Neural crest cell (in vitro differentiated cells): ENCODE measurements at regions not wholly inside any gene's neighbourhood (a gene's known extent, or its start where the extent isn't known, plus 50 kb on each side); places are given as distances from the start of the nearest gene placed in this dataset.

Experiments
- DNase-seq: peaks from one replicate; pipeline ENCODE4 v3.0.0; 2021; ENCODE audit warnings: low read depth, mixed read lengths, low spot score
- H3K27ac Mint-ChIP-seq: one replicate; pipeline ENCODE4 v1.8.0; 2021; ENCODE audit warnings: mild to moderate bottlenecking, mixed read lengths; ENCODE audit not compliant: unreplicated experiment
- H3K27me3 Mint-ChIP-seq: 2 replicates; pipeline ENCODE4 v1.8.0; 2021; ENCODE audit warnings: low read depth, mild to moderate bottlenecking, mixed read lengths
- H3K36me3 Mint-ChIP-seq: 2 replicates; pipeline ENCODE4 v1.8.0; 2021; ENCODE audit warnings: low read depth, mild to moderate bottlenecking, mixed read lengths
- H3K4me1 Mint-ChIP-seq: 2 replicates; pipeline ENCODE4 v1.8.0; 2021; ENCODE audit warnings: mixed read lengths
- H3K4me3 Mint-ChIP-seq: one replicate; pipeline ENCODE4 v1.8.0; 2021; ENCODE audit warnings: mild to moderate bottlenecking, mixed read lengths
- H3K9me3 Mint-ChIP-seq: 2 replicates; pipeline ENCODE4 v1.8.0; 2021; ENCODE audit warnings: mixed read lengths
- TF ChIP-seq, protein P1 (sequence below): fragments of 200-600 bp; sonication (generic); conservative IDR thresholded peaks from 2 replicates; pipeline ENCODE4 v1.5.0; 2021; ENCODE audit warnings: antibody characterized with exemption, mild to moderate bottlenecking

DNA sequence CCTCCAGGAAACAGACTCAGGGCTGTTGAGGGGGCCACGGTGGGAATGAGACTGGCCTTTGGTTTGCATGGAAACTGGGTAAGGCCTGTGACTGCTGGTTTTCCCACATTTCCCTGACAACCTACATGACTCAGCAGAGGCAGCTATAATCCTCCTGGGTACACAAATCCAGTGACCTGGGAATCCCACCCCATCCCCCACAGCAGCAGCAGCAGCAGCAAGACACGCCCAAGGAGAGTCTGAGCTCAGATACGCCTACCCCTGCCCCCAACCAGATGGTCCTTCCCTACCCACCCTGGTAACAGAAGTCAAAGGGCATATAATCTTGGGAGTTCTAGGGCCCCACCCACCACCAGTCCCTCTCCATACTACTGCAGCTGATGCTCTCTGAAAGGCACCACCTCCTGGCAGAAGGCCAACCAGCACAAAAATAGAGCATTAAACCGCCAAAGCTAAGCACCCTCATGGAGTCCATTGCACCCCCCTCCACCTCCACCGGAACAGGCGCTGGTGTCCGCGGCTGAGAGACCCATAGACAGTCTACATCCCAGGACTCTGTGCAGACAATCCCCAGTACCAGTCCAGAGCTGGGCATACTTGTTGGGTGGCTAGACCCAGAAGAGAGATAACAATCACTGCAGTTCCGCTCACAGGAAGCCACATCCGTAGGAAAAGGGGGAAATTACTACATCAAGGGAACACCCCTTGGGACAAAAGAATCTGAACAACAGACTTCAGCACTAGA lies 237.2 kb upstream of the SPRY2 start:
- no peaks in the 10 kb centered on the region for H3K4me1 Mint-ChIP-seq
- peaks cover 29% of the 10 kb centered on the region for H3K9me3 Mint-ChIP-seq
- DNase-seq: no peak
- H3K4me3 Mint-ChIP-seq: no peak overlapping the region
- TF ChIP-seq, protein P1, sequence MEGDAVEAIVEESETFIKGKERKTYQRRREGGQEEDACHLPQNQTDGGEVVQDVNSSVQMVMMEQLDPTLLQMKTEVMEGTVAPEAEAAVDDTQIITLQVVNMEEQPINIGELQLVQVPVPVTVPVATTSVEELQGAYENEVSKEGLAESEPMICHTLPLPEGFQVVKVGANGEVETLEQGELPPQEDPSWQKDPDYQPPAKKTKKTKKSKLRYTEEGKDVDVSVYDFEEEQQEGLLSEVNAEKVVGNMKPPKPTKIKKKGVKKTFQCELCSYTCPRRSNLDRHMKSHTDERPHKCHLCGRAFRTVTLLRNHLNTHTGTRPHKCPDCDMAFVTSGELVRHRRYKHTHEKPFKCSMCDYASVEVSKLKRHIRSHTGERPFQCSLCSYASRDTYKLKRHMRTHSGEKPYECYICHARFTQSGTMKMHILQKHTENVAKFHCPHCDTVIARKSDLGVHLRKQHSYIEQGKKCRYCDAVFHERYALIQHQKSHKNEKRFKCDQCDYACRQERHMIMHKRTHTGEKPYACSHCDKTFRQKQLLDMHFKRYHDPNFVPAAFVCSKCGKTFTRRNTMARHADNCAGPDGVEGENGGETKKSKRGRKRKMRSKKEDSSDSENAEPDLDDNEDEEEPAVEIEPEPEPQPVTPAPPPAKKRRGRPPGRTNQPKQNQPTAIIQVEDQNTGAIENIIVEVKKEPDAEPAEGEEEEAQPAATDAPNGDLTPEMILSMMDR: no peak
- no peaks in the 10 kb centered on the region for H3K27me3 Mint-ChIP-seq
- peaks cover 11% of the 10 kb centered on the region for H3K36me3 Mint-ChIP-seq
- H3K27ac Mint-ChIP-seq: no peak overlapping the region

DNA sequence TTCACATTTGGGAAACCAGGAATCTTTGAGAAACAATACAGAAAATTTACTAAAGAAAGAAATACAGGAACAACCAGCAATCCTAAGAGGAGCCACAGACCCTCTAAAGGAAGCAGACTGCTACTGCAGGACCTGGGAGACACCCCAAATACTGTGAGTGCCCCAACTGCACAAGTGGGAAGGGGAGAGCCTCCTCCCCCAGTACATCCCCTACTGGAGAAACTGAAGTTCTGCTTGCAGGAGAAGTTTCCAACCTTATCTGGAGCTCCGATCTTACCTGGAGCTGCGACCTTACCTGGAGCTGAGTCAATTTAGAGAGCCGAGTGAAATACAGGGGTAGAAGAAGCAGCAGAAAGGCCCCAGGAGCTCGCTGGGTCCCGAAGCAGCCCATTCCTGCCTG lies 236.4 kb upstream of the SPRY2 start:
- Mint-ChIP-seq H3K4me1 (peaks cover 1% of the 10 kb centered on the region), H3K27me3 (no peaks in the 10 kb centered on the region), H3K9me3 (peaks cover 25% of the 10 kb centered on the region), H3K36me3 (peaks cover 7% of the 10 kb centered on the region), H3K27ac (peak overlapping the region; percentile 60), H3K4me3 (no peak overlapping the region)
- no peak for DNase-seq
- TF ChIP-seq, protein P1: no peak

DNA sequence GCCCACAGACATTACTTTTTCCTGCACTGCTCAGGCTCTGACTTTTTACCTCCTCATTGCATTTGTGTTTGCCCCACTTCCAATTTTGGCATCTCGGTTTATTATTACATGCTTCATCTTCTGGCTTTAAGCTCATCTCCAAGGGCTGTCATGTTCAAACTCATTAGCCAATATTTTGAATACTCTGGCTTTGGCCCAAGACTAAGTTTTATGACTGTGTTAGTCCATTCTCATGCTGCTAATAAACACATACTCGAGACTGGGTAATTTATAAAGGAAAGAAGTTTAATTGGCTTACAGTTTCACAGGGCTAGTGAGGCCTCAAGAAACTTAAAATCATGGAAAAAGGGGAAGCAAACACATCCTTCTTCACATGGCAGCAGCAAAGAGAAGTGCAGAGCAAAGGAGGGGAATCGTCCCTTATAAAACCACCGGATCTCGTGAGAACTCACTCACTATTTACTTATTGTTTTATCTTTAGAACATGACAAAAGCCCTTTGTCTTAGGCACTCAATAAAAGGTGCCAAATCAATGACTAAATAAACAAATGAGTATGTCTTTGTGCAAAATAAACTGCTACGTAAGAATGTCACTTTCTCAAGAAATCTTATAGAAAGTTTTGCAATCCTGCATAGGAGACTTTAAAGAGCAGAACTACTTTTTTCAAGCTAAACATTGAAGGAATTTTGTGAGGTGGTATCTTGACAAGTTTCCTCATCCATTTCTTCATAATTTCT lies 233.4 kb upstream of the SPRY2 start:
- Mint-ChIP-seq H3K9me3 (peaks cover 6% of the 10 kb centered on the region), H3K27ac (no peak overlapping the region), H3K27me3 (no peaks in the 10 kb centered on the region), H3K36me3 (no peaks in the 10 kb centered on the region), H3K4me1 (peaks cover 13% of the 10 kb centered on the region), H3K4me3 (no peak overlapping the region)
- no peak for DNase-seq
- TF ChIP-seq, protein P1: no peak

DNA sequence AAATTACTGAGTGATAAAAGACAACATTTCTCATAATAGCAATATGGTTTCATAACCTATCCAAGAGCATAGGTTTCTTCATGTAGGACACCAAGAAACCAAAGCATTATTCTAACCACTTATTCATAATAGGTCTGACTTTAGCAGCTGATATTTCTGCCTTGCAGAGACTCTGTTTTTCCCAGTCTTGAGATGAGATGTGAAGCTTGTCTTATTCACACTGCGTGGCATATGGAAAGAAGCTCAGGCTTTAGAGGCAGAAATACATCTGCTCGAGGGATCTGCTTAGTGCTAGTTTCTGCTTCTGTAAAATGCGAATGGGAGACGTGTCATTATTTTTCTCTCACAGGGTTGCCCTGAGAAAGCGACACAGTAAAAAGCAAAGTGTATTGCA lies 232.0 kb upstream of the SPRY2 start:
- H3K4me1 Mint-ChIP-seq: peaks cover 13% of the 10 kb centered on the region
- no peak for DNase-seq
- no peak overlapping the region for H3K4me3 Mint-ChIP-seq
- no peak overlapping the region for H3K27ac Mint-ChIP-seq
- TF ChIP-seq, protein P1: no peak
- no peaks in the 10 kb centered on the region for H3K27me3 Mint-ChIP-seq
- H3K36me3 Mint-ChIP-seq: no peaks in the 10 kb centered on the region
- H3K9me3 Mint-ChIP-seq: no peaks in the 10 kb centered on the region

DNA sequence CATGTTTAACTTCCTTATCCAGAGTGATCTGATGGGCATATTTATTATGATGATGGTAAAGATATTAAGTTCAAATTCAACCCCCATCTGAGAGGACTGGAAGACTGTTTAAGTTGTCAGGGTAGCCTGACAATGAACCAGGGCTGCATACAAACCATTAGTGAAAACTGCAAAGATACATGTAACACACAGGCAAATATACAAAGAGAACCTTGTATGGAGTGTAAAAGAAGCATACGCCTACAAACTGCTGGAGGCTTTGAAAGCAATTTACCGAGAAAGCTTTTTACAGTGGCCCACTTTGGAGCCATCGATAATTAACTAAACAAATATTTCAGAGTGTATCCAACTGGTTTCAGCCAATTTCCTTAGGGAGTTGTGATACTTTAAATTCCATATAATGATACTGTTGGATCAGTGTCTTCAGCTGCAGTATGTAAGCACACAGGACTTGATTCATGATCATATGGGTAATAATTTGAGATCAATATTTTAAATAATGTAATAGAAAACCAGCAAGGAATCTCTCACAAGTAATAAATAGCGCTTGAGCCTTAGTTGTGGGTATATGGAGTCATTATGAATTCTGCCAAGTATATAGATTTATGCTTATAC lies 231.5 kb upstream of the SPRY2 start:
- Mint-ChIP-seq H3K4me1 (peaks cover 13% of the 10 kb centered on the region), H3K9me3 (no peaks in the 10 kb centered on the region), H3K27me3 (no peaks in the 10 kb centered on the region), H3K4me3 (no peak overlapping the region), H3K36me3 (no peaks in the 10 kb centered on the region), H3K27ac (no peak overlapping the region)
- DNase-seq: no peak
- TF ChIP-seq, protein P1: no peak
